ENCODE measurements at regions not wholly inside any gene's neighbourhood (a gene's known extent, or its start where the extent isn't known, plus 50 kb on each side); places are given as distances from the start of the nearest gene placed in this dataset.

DNA sequence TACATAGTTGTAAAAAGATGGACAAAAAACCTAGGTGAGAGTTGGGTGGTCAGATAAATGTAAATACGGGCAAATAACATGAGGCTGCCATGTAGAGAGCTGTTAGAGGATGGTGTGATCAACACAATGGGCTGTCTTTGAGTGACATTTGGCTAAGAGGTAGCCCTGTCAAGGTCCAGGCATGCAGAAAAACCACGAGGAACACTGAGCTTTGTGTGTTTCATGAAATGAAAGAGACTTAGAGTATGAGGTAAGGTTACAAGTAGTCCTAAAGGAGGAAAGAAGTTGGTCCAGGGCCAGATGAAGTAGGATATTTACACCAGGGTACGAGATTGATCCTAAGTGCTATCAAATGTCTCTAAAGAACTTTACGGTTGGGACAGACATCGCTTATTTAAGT lies 160.9 kb downstream of the RDH14 start:
- H3K27ac ChIP-seq = no peak overlapping the region
- intact Hi-C loops (cut with DNase I) = no loop called here

DNA sequence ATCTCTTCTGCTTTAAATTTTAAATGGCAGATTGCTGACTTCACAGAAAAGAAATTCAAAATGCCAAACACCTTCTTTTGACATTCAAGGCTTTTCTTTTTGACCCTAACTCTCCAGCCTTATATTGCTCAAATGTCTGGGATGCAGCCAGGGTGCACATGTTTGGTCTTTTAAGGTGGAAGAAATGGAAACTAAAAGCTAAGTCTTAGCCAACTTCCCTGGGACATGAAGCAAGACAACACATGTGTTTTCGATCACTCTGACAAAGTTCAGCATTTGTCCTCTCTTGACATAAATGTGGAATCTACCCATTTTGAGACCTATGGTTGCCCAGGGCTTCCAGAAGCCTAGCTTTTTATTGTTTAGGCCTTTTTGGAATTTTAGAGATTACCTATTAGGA lies 161.6 kb downstream of the RDH14 start:
- Histone ChIP-seq H3K9me3 (no peaks in the 10 kb centered on the region), H3K4me1 (no peaks in the 10 kb centered on the region), H3K4me3 (no peak overlapping the region), H3K36me3 (no peaks in the 10 kb centered on the region), H3K27me3 (no peaks in the 10 kb centered on the region), H3K27ac (no peak overlapping the region), H3K9ac (ENCODE audit: low read depth in 2 of 2, low read length in 2 of 2) (no peak overlapping the region)
- TF ChIP-seq, protein P1, sequence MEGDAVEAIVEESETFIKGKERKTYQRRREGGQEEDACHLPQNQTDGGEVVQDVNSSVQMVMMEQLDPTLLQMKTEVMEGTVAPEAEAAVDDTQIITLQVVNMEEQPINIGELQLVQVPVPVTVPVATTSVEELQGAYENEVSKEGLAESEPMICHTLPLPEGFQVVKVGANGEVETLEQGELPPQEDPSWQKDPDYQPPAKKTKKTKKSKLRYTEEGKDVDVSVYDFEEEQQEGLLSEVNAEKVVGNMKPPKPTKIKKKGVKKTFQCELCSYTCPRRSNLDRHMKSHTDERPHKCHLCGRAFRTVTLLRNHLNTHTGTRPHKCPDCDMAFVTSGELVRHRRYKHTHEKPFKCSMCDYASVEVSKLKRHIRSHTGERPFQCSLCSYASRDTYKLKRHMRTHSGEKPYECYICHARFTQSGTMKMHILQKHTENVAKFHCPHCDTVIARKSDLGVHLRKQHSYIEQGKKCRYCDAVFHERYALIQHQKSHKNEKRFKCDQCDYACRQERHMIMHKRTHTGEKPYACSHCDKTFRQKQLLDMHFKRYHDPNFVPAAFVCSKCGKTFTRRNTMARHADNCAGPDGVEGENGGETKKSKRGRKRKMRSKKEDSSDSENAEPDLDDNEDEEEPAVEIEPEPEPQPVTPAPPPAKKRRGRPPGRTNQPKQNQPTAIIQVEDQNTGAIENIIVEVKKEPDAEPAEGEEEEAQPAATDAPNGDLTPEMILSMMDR (IDR thresholded peaks at IDR 0.05) = no peak
- intact Hi-C loops (cut with DNase I) = no loop called here
- DNase-seq = no peak

More for the DNA sequence above, 160.9 kb downstream of the RDH14 start:
- Histone ChIP-seq H3K9ac (ENCODE audit: low read depth in 2 of 2, low read length in 2 of 2) (no peak overlapping the region), H3K4me3 (no peak overlapping the region), H3K9me3 (no peaks in the 10 kb centered on the region), H3K27me3 (no peaks in the 10 kb centered on the region), H3K4me1 (no peaks in the 10 kb centered on the region), H3K36me3 (no peaks in the 10 kb centered on the region)
- TF ChIP-seq, protein P1 (IDR thresholded peaks at IDR 0.05) = no peak
- DNase-seq = no peak

DNA sequence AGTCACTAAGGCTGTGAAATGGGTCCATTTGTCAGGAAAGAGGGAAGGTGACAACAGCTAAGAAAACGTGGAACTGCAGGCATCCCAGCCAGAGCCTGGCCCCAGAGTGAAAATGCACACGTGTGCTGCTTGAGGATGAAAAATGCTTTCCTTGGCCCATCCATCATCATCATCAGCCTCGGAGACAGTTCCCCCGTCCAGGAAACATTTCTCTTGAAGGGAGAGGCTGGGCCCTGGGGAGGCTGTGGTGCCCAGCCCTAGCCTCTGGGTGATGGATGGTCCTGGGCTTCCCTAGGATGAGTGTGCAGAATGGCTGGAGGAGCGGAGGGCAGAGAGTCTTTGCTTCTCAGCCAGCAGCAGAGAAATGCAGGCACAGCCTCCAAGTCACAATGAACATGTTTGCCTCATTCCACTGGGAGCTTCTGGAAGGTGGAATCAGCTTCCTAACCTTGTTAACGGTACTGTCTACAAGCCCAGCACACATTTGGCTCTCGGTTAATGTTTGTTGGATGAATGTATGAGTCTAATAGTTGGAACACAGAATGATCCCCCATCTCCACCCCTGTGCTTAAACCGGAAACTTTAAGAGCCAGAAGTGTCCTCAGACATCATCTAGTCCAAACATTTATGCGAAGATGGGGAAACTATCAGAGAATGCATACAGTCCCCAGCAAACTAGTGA lies 164.0 kb downstream of the RDH14 start:
- TF ChIP-seq, protein P1 (IDR thresholded peaks at IDR 0.05) = no peak
- H3K9ac ChIP-seq (ENCODE audit: low read depth in 2 of 2, low read length in 2 of 2) = no peak overlapping the region
- H3K9me3 ChIP-seq = no peaks in the 10 kb centered on the region
- H3K36me3 ChIP-seq = no peaks in the 10 kb centered on the region
- intact Hi-C loops (cut with DNase I) = no loop called here
- H3K27me3 ChIP-seq = no peaks in the 10 kb centered on the region
- no peak for DNase-seq
- H3K4me1 ChIP-seq = no peaks in the 10 kb centered on the region
- H3K4me3 ChIP-seq = no peak overlapping the region
- H3K27ac ChIP-seq = no peak overlapping the region

DNA sequence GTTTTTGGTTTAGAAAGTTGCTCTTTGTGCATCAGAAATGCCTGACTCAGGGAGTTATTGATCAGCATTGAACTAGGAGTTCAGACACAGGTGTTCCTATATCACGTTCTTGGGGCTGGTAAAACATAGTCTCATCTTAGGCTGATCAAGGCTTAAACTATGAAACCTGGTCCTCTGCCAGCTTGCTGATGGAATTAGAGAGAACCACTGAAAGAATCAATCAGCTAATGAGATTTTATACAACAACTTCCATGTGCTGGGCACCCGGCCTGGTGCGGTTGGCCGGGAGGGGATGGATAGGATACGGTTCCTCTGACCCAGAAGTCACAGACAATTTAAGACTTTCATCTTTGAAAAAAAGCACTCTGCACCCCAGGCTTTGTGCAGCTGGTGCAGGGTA lies 164.9 kb downstream of the RDH14 start:
- intact Hi-C loops (cut with DNase I) = no loop called here
- DNase-seq = no peak
- Histone ChIP-seq H3K9me3 (no peaks in the 10 kb centered on the region), H3K9ac (ENCODE audit: low read depth in 2 of 2, low read length in 2 of 2) (no peak overlapping the region), H3K27ac (no peak overlapping the region), H3K4me1 (no peaks in the 10 kb centered on the region), H3K27me3 (no peaks in the 10 kb centered on the region), H3K4me3 (no peak overlapping the region), H3K36me3 (no peaks in the 10 kb centered on the region)
- TF ChIP-seq, protein P1 (IDR thresholded peaks at IDR 0.05) = no peak

DNA sequence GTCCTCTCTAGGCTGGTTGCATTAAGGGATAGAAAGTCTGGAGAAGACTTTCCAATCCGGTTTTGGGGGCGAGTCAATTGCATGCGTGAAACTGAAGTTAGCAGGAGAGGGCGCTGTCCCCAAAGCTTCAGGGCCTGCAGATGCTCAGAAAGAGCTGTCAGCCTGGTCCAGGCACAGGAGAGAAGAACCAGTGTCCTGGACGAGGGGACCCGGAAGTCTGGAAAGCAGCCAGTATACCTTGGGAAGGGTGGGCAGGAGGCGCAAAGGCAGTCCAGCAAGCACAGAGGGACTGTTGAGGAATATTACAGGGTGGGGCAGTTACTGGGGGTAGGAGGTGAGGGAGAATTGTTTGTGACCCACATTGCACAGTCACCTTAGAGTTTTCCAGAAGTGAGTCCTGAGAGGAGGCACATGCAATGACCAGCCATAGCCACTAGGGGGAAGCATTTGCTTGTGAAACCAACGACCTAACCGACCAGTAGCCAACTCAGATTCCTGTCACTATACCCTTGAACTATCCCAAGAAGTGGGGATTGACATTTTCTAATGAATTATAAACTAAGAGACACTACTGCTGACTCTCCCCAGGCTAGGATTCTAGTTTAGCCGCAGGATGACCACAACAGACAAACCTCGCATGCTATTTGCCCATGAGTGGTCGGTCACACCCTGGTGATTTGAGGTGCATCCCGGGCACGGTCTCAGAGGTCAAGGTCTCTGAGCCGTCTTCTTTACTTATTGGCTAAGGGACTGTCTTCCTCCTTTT lies 172.8 kb downstream of the RDH14 start:
- Histone ChIP-seq H3K27ac (no peak overlapping the region), H3K27me3 (no peaks in the 10 kb centered on the region), H3K4me3 (no peak overlapping the region), H3K9ac (ENCODE audit: low read depth in 2 of 2, low read length in 2 of 2) (no peak overlapping the region), H3K36me3 (no peaks in the 10 kb centered on the region), H3K4me1 (no peaks in the 10 kb centered on the region), H3K9me3 (no peaks in the 10 kb centered on the region)
- intact Hi-C loops (cut with DNase I) = loop anchor here (5.0 kb wide), 1 partner anchor 1475 kb away; no protein-coding TSS in a partner anchor
- DNase-seq = peak; percentile 81
- TF ChIP-seq, protein P1 (IDR thresholded peaks at IDR 0.05) = peak; percentile 90

All from colonic mucosa (tissue), 4 donors.